GM23248 (cell line): ENCODE measurements at regions not wholly inside any gene's neighbourhood (a gene's known extent, or its start where the extent isn't known, plus 50 kb on each side); places are given as distances from the start of the nearest gene placed in this dataset.

Source experiments
- DNase-seq: peaks from one replicate; pipeline ENCODE4 v3.0.0-alpha.2; 2015
- H2AFZ ChIP-seq: fragments of 200-600 bp; sonication (generic); 2 replicates; pipeline ENCODE4 v1.6.1; 2016; ENCODE audit warnings: antibody characterized with exemption
- H3F3A ChIP-seq: fragments of 200-600 bp; sonication (generic); 2 replicates; pipeline ENCODE4 v1.6.1; 2016; ENCODE audit warnings: mild to moderate bottlenecking, antibody characterized with exemption, mixed run types; ENCODE audit not compliant: insufficient read depth
- H3K27ac ChIP-seq: fragments of 200-600 bp; sonication (generic); 2 replicates; pipeline ENCODE4 v1.5.1; 2016; ENCODE audit warnings: mild to moderate bottlenecking
- H3K27me3 ChIP-seq: fragments of 200-600 bp; sonication (generic); replicated peaks from 2 replicates; pipeline ENCODE4 v1.6.1; 2016; ENCODE audit warnings: mild to moderate bottlenecking; ENCODE audit not compliant: insufficient read depth
- H3K36me3 ChIP-seq: fragments of 200-600 bp; sonication (generic); 2 replicates; pipeline ENCODE4 v1.6.1; 2016; ENCODE audit warnings: low read depth, mild to moderate bottlenecking
- H3K4me1 ChIP-seq: fragments of 200-600 bp; sonication (generic); 2 replicates; pipeline ENCODE4 v1.6.1; 2016; ENCODE audit warnings: mild to moderate bottlenecking; ENCODE audit not compliant: insufficient read depth
- H3K4me2 ChIP-seq: fragments of 200-600 bp; sonication (generic); one replicate; pipeline ENCODE4 v1.6.1; 2016; ENCODE audit warnings: mild to moderate bottlenecking; ENCODE audit not compliant: unreplicated experiment
- H3K4me3 ChIP-seq: fragments of 200-600 bp; sonication (generic); 2 replicates; pipeline ENCODE4 v1.5.1; 2016; ENCODE audit warnings: mild to moderate bottlenecking
- H3K79me2 ChIP-seq: fragments of 200-600 bp; sonication (generic); 2 replicates; pipeline ENCODE4 v1.6.1; 2016; ENCODE audit warnings: mild to moderate bottlenecking; ENCODE audit not compliant: insufficient read depth
- H3K9ac ChIP-seq: fragments of 200-600 bp; sonication (generic); 2 replicates; pipeline ENCODE4 v1.6.1; 2016; ENCODE audit warnings: mild to moderate bottlenecking
- H3K9me2 ChIP-seq: fragments of 200-600 bp; sonication (generic); 2 replicates; pipeline ENCODE4 v1.6.1; 2016; ENCODE audit warnings: mixed run types, mild to moderate bottlenecking, moderate library complexity; ENCODE audit not compliant: insufficient read depth
- H3K9me3 ChIP-seq: fragments of 200-600 bp; sonication (generic); one replicate; pipeline ENCODE4 v1.6.1; 2017; ENCODE audit warnings: low read depth
- H4K20me1 ChIP-seq: fragments of 200-600 bp; sonication (generic); 2 replicates; pipeline ENCODE4 v1.6.0; 2016; ENCODE audit not compliant: insufficient read depth
- EZH2 ChIP-seq: fragments of 200-600 bp; sonication (generic); IDR thresholded peaks from 2 replicates; pipeline ENCODE4 v1.6.1; 2018; ENCODE audit warnings: antibody characterized with exemption, mild to moderate bottlenecking; ENCODE audit not compliant: insufficient read depth, poor library complexity, severe bottlenecking
- EZH2phosphoT487 ChIP-seq: fragments of 200-600 bp; sonication (generic); IDR thresholded peaks from 2 replicates; pipeline ENCODE4 v1.6.1; 2018; ENCODE audit warnings: antibody characterized with exemption, moderate library complexity, mild to moderate bottlenecking, low read depth; ENCODE audit not compliant: insufficient read depth
- WGBS, 2 experiments: methylation state at CpG; one replicate each; pipeline ENCODE4 v1.1.6; 2015 to 2017; ENCODE audit warnings: low lambda C conversion rate in 2 of 2, low coverage in 1 of 2; ENCODE audit errors: missing lambda C conversion rate in 2 of 2; 5-methylcytosine and 5-hydroxymethylcytosine counted together
- in situ Hi-C: fragments of 300-500 bp; cut with MboI; formaldehyde crosslinking; loops from 2 replicates; pipeline ENCODE4 v1.15.0; 2020

DNA sequence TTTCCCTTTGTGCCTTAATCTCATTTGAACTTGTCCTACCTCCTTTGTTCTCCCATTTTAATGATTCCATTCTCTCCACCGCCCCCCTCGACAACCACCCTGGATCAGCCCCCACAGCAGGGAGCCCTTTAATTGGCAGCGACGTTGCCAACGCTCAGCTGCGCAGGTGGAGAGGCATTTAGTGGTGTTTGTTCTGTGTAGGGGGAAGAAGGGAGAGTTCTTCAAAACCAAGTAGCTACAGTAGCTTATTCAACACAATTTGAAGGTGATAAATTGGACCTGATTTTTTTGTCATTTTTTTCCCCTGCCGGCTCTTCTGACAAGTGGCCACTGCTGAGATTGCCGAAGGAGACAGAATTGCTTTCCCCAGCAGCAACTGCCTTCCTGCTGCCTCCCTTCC, 499.1 kb downstream of the CDK5RAP2 start:
- Histone ChIP-seq H3K4me3 (no peak overlapping the region), H4K20me1 (no peaks in the 10 kb centered on the region), H3K4me1 (no peaks in the 10 kb centered on the region), H3K36me3 (no peaks in the 10 kb centered on the region), H2AFZ (no peak overlapping the region), H3K9me3 (no peaks in the 10 kb centered on the region), H3K27me3 (peaks cover 5% of the 10 kb centered on the region; the same call in 1 of the 2 replicates), H3K27ac (no peak overlapping the region), H3K79me2 (no peaks in the 10 kb centered on the region), H3K9ac (no peak overlapping the region), H3F3A (no peaks in the 10 kb centered on the region), H3K4me2 (no peak overlapping the region), H3K9me2 (no peaks in the 10 kb centered on the region)
- in situ Hi-C loops = no loop called here
- no peak for DNase-seq
- 28 to 46% methylated on average over 8 of the region's 8 CpGs for WGBS, 2 experiments
- TF ChIP-seq EZH2phosphoT487 (no peak), EZH2 (no peak)

DNA sequence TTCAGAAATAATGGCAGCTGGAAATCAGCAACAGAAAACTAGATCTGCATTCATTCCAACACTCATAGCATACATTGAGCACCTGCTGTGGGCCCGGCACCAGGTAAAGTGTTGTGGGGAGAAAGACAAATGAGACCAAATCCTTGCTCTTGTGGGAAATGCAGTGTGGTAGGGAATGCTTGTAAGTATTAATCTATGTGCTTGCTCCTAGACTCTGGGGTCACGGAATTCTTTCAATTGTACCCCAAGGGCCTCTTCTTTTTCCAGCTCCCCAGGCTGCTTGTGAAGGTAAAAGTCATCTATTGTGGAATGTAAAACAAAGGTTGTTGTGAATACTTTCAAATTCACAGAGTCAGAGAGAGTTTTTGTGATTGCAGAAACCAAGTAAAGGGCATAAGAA, 501.9 kb downstream of the CDK5RAP2 start:
- Histone ChIP-seq H2AFZ (no peak overlapping the region), H3K4me3 (no peak overlapping the region), H3K27me3 (peaks cover 5% of the 10 kb centered on the region; the same call in 1 of the 2 replicates), H3F3A (no peaks in the 10 kb centered on the region), H4K20me1 (no peaks in the 10 kb centered on the region), H3K36me3 (no peaks in the 10 kb centered on the region), H3K9me2 (no peaks in the 10 kb centered on the region), H3K9me3 (no peaks in the 10 kb centered on the region), H3K4me1 (no peaks in the 10 kb centered on the region), H3K4me2 (no peak overlapping the region), H3K27ac (no peak overlapping the region), H3K79me2 (no peaks in the 10 kb centered on the region), H3K9ac (no peak overlapping the region)
- 56 to 67% methylated on average over 2 of the region's 2 CpGs for WGBS, 2 experiments
- DNase-seq = no peak
- in situ Hi-C loops = no loop called here
- no peak for TF ChIP-seq EZH2phosphoT487
- no peak for TF ChIP-seq EZH2

DNA sequence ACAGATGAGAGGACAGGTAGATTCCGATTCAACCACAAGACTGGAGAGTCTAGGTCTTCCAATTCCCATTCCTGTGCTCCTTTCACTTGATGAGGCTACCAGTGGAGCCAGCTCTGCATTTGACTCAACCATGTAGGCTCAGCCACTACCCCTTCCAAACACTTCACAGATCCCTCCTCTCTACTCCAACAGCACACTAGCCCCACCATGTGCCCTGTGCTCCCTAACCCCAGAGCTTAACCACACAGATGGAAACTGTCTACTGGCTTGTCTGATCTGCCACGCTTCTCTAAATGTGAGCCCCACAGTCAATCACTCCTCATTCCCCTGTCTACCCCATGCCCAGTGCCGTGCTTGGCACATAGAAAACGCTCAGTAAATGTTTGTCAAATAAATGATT, 508.2 kb downstream of the CDK5RAP2 start:
- no peaks in the 10 kb centered on the region for H3K9me3 ChIP-seq
- peaks cover 2% of the 10 kb centered on the region; the same call in 1 of the 2 replicates for H3F3A ChIP-seq
- no peaks in the 10 kb centered on the region for H3K79me2 ChIP-seq
- H3K27me3 ChIP-seq = no peaks in the 10 kb centered on the region
- WGBS, 2 experiments = 58 to 59% methylated on average over 4 of the region's 4 CpGs
- H2AFZ ChIP-seq = no peak overlapping the region
- H3K4me2 ChIP-seq = no peak overlapping the region
- H3K9me2 ChIP-seq = no peaks in the 10 kb centered on the region
- no peaks in the 10 kb centered on the region for H3K36me3 ChIP-seq
- DNase-seq = no peak
- H3K4me1 ChIP-seq = peaks cover 6% of the 10 kb centered on the region
- TF ChIP-seq EZH2 (no peak), EZH2phosphoT487 (no peak)
- no peak overlapping the region for H3K9ac ChIP-seq
- in situ Hi-C loops = no loop called here
- no peaks in the 10 kb centered on the region for H4K20me1 ChIP-seq
- H3K27ac ChIP-seq = no peak overlapping the region
- H3K4me3 ChIP-seq = no peak overlapping the region

DNA sequence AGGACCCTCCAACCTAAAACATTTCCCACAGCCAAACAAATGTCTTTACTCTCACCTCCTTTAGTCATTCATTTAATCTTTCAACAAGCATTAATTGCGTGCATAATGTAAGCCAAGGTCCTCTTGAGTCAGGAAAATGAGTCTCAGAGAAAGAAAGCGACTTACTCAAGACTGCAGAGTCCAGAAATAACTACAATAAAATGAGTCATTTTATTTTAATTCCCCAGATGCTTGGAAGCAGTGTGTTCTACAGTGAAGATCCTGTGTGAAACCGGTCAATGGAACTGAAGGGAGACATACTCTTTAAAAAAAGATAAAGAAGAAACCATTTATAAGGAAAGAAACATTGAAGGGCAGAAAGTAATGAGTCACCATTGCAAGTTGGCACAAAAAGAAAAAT, 513.7 kb downstream of the CDK5RAP2 start:
- TF ChIP-seq EZH2 (no peak), EZH2phosphoT487 (no peak)
- H2AFZ ChIP-seq = no peak overlapping the region; the same call in 1 of the 2 replicates
- no peaks in the 10 kb centered on the region for H3K36me3 ChIP-seq
- peak; percentile 88 for DNase-seq
- WGBS, 2 experiments = 2% methylated on average over 3 of the region's 3 CpGs
- no peak overlapping the region for H3K9ac ChIP-seq
- peak overlapping the region; percentile 16; the same call in 1 of the 2 replicates for H3K4me3 ChIP-seq
- no peaks in the 10 kb centered on the region for H3K9me3 ChIP-seq
- no peaks in the 10 kb centered on the region for H3K9me2 ChIP-seq
- peaks cover 14% of the 10 kb centered on the region; the same call in 1 of the 2 replicates for H3F3A ChIP-seq
- peak overlapping the region; percentile 75 for H3K4me2 ChIP-seq
- no peaks in the 10 kb centered on the region for H4K20me1 ChIP-seq
- H3K79me2 ChIP-seq = no peaks in the 10 kb centered on the region
- H3K4me1 ChIP-seq = peaks cover 16% of the 10 kb centered on the region
- in situ Hi-C loops = no loop called here
- H3K27me3 ChIP-seq = no peaks in the 10 kb centered on the region
- H3K27ac ChIP-seq = peak overlapping the region; percentile 52

DNA sequence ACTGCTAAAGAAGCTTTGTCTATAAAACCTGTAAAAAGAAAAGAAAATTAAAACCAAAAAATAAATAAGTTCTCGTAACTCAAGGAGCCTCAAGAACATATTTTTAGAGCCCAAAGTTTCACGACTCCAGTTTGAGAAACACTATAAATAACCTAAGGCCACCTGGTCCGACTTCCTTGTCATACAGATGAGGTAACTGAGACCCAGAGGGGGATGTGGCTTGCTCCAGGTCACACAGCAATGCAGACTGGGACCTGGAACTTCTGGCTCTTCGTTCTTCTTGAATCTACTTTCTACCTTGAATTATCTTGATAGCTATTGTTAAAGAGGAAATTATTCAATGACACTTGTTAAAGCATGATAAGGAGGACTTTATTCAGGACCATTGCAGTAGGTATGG, 514.8 kb downstream of the CDK5RAP2 start:
- no peak overlapping the region for H3K27ac ChIP-seq
- H3F3A ChIP-seq = peaks cover 14% of the 10 kb centered on the region; the same call in 1 of the 2 replicates
- H4K20me1 ChIP-seq = no peaks in the 10 kb centered on the region
- no peak overlapping the region for H3K9ac ChIP-seq
- H3K36me3 ChIP-seq = no peaks in the 10 kb centered on the region
- H2AFZ ChIP-seq = no peak overlapping the region
- H3K27me3 ChIP-seq = no peaks in the 10 kb centered on the region
- TF ChIP-seq EZH2 = no peak
- TF ChIP-seq EZH2phosphoT487 = no peak
- H3K4me3 ChIP-seq = no peak overlapping the region
- H3K79me2 ChIP-seq = no peaks in the 10 kb centered on the region
- 62 to 75% methylated on average over 3 to 4 of the region's 4 CpGs for WGBS, 2 experiments
- H3K9me3 ChIP-seq = no peaks in the 10 kb centered on the region
- in situ Hi-C loops = no loop called here
- H3K4me1 ChIP-seq = peaks cover 16% of the 10 kb centered on the region
- no peaks in the 10 kb centered on the region for H3K9me2 ChIP-seq
- no peak overlapping the region for H3K4me2 ChIP-seq
- no peak for DNase-seq
